ENCODE measurements at regions not wholly inside any gene's neighbourhood (a gene's known extent, or its start where the extent isn't known, plus 50 kb on each side); places are given as distances from the start of the nearest gene placed in this dataset.

DNA sequence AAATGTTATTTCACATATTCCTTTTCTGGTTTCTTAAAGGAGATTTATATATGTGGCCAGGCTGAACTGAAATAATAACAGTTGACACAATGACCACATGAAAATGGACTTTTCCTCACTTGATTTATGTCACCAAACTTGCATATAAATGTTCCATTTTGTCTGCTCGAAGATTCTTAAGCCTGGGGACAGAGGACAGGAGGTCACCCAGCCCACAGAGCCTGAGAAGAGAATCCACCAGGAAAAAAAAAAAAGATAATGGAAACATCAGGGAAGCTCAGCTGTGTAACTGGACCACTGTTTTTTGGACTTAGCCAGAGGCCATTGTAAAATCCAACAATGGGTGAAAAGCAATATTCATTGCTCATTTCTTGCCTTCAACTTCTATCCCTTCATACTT, 359.0 kb upstream of the FGF16 start:
- CTCF ChIA-PET: no interaction called here
- Mint-ChIP-seq H3K27ac (no peak overlapping the region), H3K27me3 (ENCODE audit: low read depth) (no peaks in the 10 kb centered on the region; the same call in 1 of the 2 replicates), H3K36me3 (peaks cover 7% of the 10 kb centered on the region; the same call in 1 of the 2 replicates), H3K4me3 (no peak overlapping the region), H3K9me3 (peaks cover 20% of the 10 kb centered on the region), H3K4me1 (no peaks in the 10 kb centered on the region; the same call in 1 of the 2 replicates)
- TF ChIP-seq GABPB1 (CRISPR knock-in tag; IDR thresholded peaks at IDR 0.05) (no peak), SP1 (CRISPR knock-in tag; conservative IDR thresholded peaks at IDR 0.05) (no peak), ZNF425 (CRISPR knock-in tag; conservative IDR thresholded peaks at IDR 0.05) (no peak)
- TF ChIP-seq, protein P1, sequence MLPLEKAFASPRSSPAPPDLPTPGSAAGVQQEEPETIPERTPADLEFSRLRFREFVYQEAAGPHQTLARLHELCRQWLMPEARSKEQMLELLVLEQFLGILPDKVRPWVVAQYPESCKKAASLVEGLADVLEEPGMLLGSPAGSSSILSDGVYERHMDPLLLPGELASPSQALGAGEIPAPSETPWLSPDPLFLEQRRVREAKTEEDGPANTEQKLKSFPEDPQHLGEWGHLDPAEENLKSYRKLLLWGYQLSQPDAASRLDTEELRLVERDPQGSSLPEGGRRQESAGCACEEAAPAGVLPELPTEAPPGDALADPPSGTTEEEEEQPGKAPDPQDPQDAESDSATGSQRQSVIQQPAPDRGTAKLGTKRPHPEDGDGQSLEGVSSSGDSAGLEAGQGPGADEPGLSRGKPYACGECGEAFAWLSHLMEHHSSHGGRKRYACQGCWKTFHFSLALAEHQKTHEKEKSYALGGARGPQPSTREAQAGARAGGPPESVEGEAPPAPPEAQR (CRISPR knock-in tag; IDR thresholded peaks at IDR 0.05): no peak
- TF ChIP-seq, protein P2, sequence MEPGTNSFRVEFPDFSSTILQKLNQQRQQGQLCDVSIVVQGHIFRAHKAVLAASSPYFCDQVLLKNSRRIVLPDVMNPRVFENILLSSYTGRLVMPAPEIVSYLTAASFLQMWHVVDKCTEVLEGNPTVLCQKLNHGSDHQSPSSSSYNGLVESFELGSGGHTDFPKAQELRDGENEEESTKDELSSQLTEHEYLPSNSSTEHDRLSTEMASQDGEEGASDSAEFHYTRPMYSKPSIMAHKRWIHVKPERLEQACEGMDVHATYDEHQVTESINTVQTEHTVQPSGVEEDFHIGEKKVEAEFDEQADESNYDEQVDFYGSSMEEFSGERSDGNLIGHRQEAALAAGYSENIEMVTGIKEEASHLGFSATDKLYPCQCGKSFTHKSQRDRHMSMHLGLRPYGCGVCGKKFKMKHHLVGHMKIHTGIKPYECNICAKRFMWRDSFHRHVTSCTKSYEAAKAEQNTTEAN (CRISPR knock-in tag; IDR thresholded peaks at IDR 0.05): no peak
- DNase-seq (ENCODE audit: low spot score): no peak
- no peak for ATAC-seq
- POLR2A ChIA-PET: no interaction called here

DNA sequence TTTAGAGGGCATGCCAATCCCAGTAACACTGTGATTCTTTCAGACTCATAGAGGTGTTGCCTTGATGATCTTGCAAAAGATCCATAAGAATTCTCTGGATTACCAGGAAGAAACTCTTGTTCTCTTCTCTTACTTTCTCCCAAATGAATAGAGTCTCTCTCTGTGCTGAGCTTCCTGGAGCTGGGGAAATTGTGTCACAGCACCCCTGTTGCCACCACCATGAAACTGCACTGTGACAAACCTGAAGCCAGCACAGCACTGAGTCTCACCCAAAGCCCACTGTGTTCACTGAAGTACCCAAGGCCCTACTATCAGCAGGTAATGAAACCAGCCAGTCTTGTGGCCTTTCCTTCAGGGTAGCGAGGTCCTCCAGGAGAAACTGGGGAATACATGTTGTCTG, 332.7 kb upstream of the FGF16 start:
- H3K36me3 Mint-ChIP-seq: no peaks in the 10 kb centered on the region
- ChIA-PET POLR2A (no interaction called here), CTCF (interaction anchor here (1.0 to 1.2 kb wide), 2 partner anchors 264 to 559 kb away, joined by 3 to 6 read pairs; no protein-coding TSS in a partner anchor)
- H3K9me3 Mint-ChIP-seq: peaks cover 4% of the 10 kb centered on the region; the same call in 1 of the 2 replicates
- H3K27me3 Mint-ChIP-seq (ENCODE audit: low read depth): no peaks in the 10 kb centered on the region
- no peak overlapping the region for H3K4me3 Mint-ChIP-seq
- no peaks in the 10 kb centered on the region for H3K4me1 Mint-ChIP-seq
- DNase-seq (ENCODE audit: low spot score): no peak
- H3K27ac Mint-ChIP-seq: no peak overlapping the region
- ATAC-seq: peak; percentile 83
- TF ChIP-seq CTCF (IDR thresholded peaks at IDR 0.05) (no peak), ZNF219 (CRISPR knock-in tag; IDR thresholded peaks at IDR 0.05; ENCODE audit: borderline replicate concordance) (no peak), SOX15 (CRISPR knock-in tag; IDR thresholded peaks at IDR 0.05) (no peak), FOXJ3 (CRISPR knock-in tag; IDR thresholded peaks at IDR 0.05; ENCODE audit: borderline replicate concordance) (no peak), NFE2L1 (CRISPR knock-in tag; IDR thresholded peaks at IDR 0.05) (no peak), ZNF423 (CRISPR knock-in tag; IDR thresholded peaks at IDR 0.05) (no peak), NR3C1 (CRISPR knock-in tag; conservative IDR thresholded peaks at IDR 0.05; ENCODE audit: low read depth) (no peak), ZNF121 (CRISPR knock-in tag; IDR thresholded peaks at IDR 0.05) (no peak), RORB (CRISPR knock-in tag; IDR thresholded peaks at IDR 0.05) (no peak), ZNF512 (CRISPR knock-in tag; IDR thresholded peaks at IDR 0.05; ENCODE audit: borderline replicate concordance) (no peak), GABPB1 (CRISPR knock-in tag; IDR thresholded peaks at IDR 0.05) (no peak), MXD4 (CRISPR knock-in tag; IDR thresholded peaks at IDR 0.05; ENCODE audit: borderline replicate concordance) (no peak)
- TF ChIP-seq, protein P3, sequence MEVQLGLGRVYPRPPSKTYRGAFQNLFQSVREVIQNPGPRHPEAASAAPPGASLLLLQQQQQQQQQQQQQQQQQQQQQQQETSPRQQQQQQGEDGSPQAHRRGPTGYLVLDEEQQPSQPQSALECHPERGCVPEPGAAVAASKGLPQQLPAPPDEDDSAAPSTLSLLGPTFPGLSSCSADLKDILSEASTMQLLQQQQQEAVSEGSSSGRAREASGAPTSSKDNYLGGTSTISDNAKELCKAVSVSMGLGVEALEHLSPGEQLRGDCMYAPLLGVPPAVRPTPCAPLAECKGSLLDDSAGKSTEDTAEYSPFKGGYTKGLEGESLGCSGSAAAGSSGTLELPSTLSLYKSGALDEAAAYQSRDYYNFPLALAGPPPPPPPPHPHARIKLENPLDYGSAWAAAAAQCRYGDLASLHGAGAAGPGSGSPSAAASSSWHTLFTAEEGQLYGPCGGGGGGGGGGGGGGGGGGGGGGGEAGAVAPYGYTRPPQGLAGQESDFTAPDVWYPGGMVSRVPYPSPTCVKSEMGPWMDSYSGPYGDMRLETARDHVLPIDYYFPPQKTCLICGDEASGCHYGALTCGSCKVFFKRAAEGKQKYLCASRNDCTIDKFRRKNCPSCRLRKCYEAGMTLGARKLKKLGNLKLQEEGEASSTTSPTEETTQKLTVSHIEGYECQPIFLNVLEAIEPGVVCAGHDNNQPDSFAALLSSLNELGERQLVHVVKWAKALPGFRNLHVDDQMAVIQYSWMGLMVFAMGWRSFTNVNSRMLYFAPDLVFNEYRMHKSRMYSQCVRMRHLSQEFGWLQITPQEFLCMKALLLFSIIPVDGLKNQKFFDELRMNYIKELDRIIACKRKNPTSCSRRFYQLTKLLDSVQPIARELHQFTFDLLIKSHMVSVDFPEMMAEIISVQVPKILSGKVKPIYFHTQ (CRISPR knock-in tag; IDR thresholded peaks at IDR 0.05): no peak

Measured in WTC11 (cell line).